SK-N-SH (cell line): ENCODE measurements at regions not wholly inside any gene's neighbourhood (a gene's known extent, or its start where the extent isn't known, plus 50 kb on each side); places are given as distances from the start of the nearest gene placed in this dataset.

Source experiments
- CTCF ChIA-PET: fragments of 300-600, 350-600 bp; formaldehyde crosslinking; extraction: SDS; loops from one replicate; lab custom pipeline; 2021; lab: Yijun Ruan, JAX
- POLR2A ChIA-PET: fragments of 350-600 bp; sonication (Branson Sonifier 250); formaldehyde crosslinking; extraction: SDS; loops from one replicate; lab custom pipeline; 2020; ENCODE audit warnings: antibody characterized with exemption, inconsistent platforms; lab: Yijun Ruan, JAX
- DNase-seq: peaks from one replicate; pipeline ENCODE4 v3.0.0; 2012
- H2AFZ ChIP-seq: fragments of 200-600 bp; sonication (generic); 2 replicates; pipeline ENCODE4 v1.8.1; 2016; ENCODE audit warnings: antibody characterized with exemption, mild to moderate bottlenecking, low read depth
- H3F3A ChIP-seq: fragments of 200-600 bp; sonication (generic); replicated peaks from 2 replicates; pipeline ENCODE3; 2016; ENCODE audit warnings: antibody characterized with exemption, mild to moderate bottlenecking; ENCODE audit not compliant: insufficient read depth
- H3K27ac ChIP-seq, 2 experiments: fragments of 200-500 bp in 1 of 2; fragments of 200-600 bp in 1 of 2; sonication (Bioruptor generic) in 1 of 2; sonication (generic), shearing (Covaris generic) in 1 of 2; 2 replicates each; pipeline versions ENCODE4 v1.5.1 to v1.6.1; 2014 to 2016; ENCODE audit warnings: low read depth in 2 of 2, inconsistent platforms in 1 of 2, low read length in 1 of 2, mild to moderate bottlenecking in 1 of 2, mixed read lengths in 1 of 2
- H3K27me3 ChIP-seq: fragments of 200-600 bp; sonication (generic), shearing (Covaris generic); 2 replicates; pipeline ENCODE4 v1.6.1; 2016; ENCODE audit warnings: mixed run types; ENCODE audit not compliant: insufficient read depth
- H3K36me3 ChIP-seq, 2 experiments: fragments of 200-500 bp in 1 of 2; fragments of 200-600 bp in 1 of 2; sonication (Bioruptor generic) in 1 of 2; sonication (generic) in 1 of 2; replicated peaks in 1 of 2; 2 replicates each; pipeline versions ENCODE3 to v1.5.1; 2014 to 2016; ENCODE audit warnings: low read length in 1 of 2, mild to moderate bottlenecking in 1 of 2; ENCODE audit not compliant: insufficient read depth in 2 of 2, control insufficient read depth in 1 of 2
- H3K4me1 ChIP-seq, 2 experiments: fragments of 200-500 bp in 1 of 2; fragments of 200-600 bp in 1 of 2; sonication (Bioruptor generic) in 1 of 2; sonication (generic), shearing (Covaris generic) in 1 of 2; 2 replicates each; pipeline versions ENCODE4 v1.5.1 to v1.6.1; 2014 to 2016; ENCODE audit warnings: low read depth in 1 of 2, low read length in 1 of 2, mixed run types in 1 of 2; ENCODE audit not compliant: insufficient read depth in 2 of 2, control insufficient read depth in 1 of 2
- H3K4me2 ChIP-seq: fragments of 200-600 bp; sonication (generic), shearing (Covaris generic); 2 replicates; pipeline ENCODE4 v1.6.1; 2017; ENCODE audit warnings: mixed run types
- H3K4me3 ChIP-seq, 2 experiments: fragments of 200-500 bp in 1 of 2; fragments of 200-600 bp in 1 of 2; sonication (Bioruptor generic) in 1 of 2; sonication (generic), shearing (Covaris generic) in 1 of 2; 2 replicates each; pipeline versions ENCODE4 v1.5.1 to v1.8.1; 2014 to 2016; ENCODE audit warnings: low read depth in 2 of 2, inconsistent platforms in 1 of 2, low read length in 1 of 2, mild to moderate bottlenecking in 1 of 2, mixed read lengths in 1 of 2, moderate library complexity in 1 of 2
- H3K79me2 ChIP-seq: fragments of 200-600 bp; sonication (generic); 2 replicates; pipeline ENCODE4 v1.8.1; 2017; ENCODE audit warnings: mild to moderate bottlenecking; ENCODE audit not compliant: insufficient read depth
- H3K9ac ChIP-seq: fragments of 200-600 bp; sonication (generic); 2 replicates; pipeline ENCODE4 v1.6.1; 2017; ENCODE audit warnings: mixed run types
- H3K9me2 ChIP-seq: fragments of 200-600 bp; sonication (generic); 2 replicates; pipeline ENCODE4 v1.6.1; 2017; ENCODE audit warnings: mixed run types
- H3K9me3 ChIP-seq: fragments of 200-600 bp; sonication (generic); 2 replicates; pipeline ENCODE4 v1.6.1; 2017; ENCODE audit warnings: mixed run types, mild to moderate bottlenecking, moderate library complexity
- H4K20me1 ChIP-seq: fragments of 200-600 bp; sonication (generic); 2 replicates; pipeline ENCODE4 v1.6.1; 2017; ENCODE audit warnings: mild to moderate bottlenecking, mixed run types; ENCODE audit not compliant: insufficient read depth
- CHD2 ChIP-seq: fragments of 150-350 bp; IDR thresholded peaks from 2 replicates; pipeline ENCODE4 v1.6.1; 2018; ENCODE audit warnings: low read length; ENCODE audit not compliant: partially characterized antibody
- ELF1 ChIP-seq: IDR thresholded peaks from 2 replicates; pipeline ENCODE4 v1.4.0; 2012
- EP300 ChIP-seq, 2 experiments: IDR thresholded peaks; 2 replicates each; pipeline versions ENCODE4 v1.4.0 to v1.6.1; 2012; ENCODE audit warnings: borderline replicate concordance in 1 of 2, low read depth in 1 of 2, low read length in 1 of 2
- FOSL2 ChIP-seq: IDR thresholded peaks from 2 replicates; pipeline ENCODE4 v1.4.0; 2012; ENCODE audit warnings: low read depth, mild to moderate bottlenecking, moderate library complexity, borderline replicate concordance
- GABPA ChIP-seq: IDR thresholded peaks from 2 replicates; pipeline ENCODE4 v1.4.0; 2012; ENCODE audit warnings: low read depth, mild to moderate bottlenecking
- JUND ChIP-seq: IDR thresholded peaks from 2 replicates; pipeline ENCODE4 v1.4.0; 2012
- MAX ChIP-seq: IDR thresholded peaks from 2 replicates; pipeline ENCODE4 v1.4.0; 2012; ENCODE audit warnings: low read depth
- MXI1 ChIP-seq: IDR thresholded peaks from 2 replicates; pipeline ENCODE4 v1.6.1; 2012; ENCODE audit warnings: mild to moderate bottlenecking, low read depth, low read length, improper control_type of control experiment
- NRF1 ChIP-seq: IDR thresholded peaks from 2 replicates; pipeline ENCODE4 v1.6.1; 2012; ENCODE audit warnings: low read depth, mild to moderate bottlenecking, low read length
- RAD21 ChIP-seq: IDR thresholded peaks from 2 replicates; pipeline ENCODE4 v1.6.1; 2012; ENCODE audit warnings: mild to moderate bottlenecking, low read length
- RFX5 ChIP-seq: IDR thresholded peaks from 2 replicates; pipeline ENCODE4 v1.6.1; 2012; ENCODE audit warnings: mild to moderate bottlenecking, improper control_type of control experiment, low read length
- RXRA ChIP-seq: IDR thresholded peaks from 2 replicates; pipeline ENCODE4 v1.4.0; 2012; ENCODE audit warnings: low read depth, mild to moderate bottlenecking, borderline replicate concordance
- SIN3A ChIP-seq: IDR thresholded peaks from 2 replicates; pipeline ENCODE4 v1.6.1; 2012; ENCODE audit warnings: low read depth, mild to moderate bottlenecking, low read length, moderate library complexity, borderline replicate concordance
- TAF1 ChIP-seq: IDR thresholded peaks from 2 replicates; pipeline ENCODE4 v1.6.1; 2012; ENCODE audit warnings: low read depth, mild to moderate bottlenecking, low read length, moderate library complexity, borderline replicate concordance
- TEAD4 ChIP-seq: IDR thresholded peaks from 2 replicates; pipeline ENCODE4 v1.4.0; 2012; ENCODE audit warnings: mild to moderate bottlenecking, borderline replicate concordance; ENCODE audit not compliant: insufficient read depth
- USF1 ChIP-seq: IDR thresholded peaks from 2 replicates; pipeline ENCODE4 v1.4.0; 2012; ENCODE audit warnings: low read depth, borderline replicate concordance
- WGBS: methylation state at CpG from one replicate; pipeline ENCODE4 v1.1.6; 2017; ENCODE audit warnings: low lambda C conversion rate; 5-methylcytosine and 5-hydroxymethylcytosine counted together
- TF ChIP-seq, protein P1 (sequence below): fragments of 200-600 bp; sonication (generic); IDR thresholded peaks from 2 replicates; pipeline ENCODE4 v1.6.1; 2017; ENCODE audit warnings: antibody characterized with exemption, mild to moderate bottlenecking, moderate library complexity
- TF ChIP-seq, protein P2 (sequence below): IDR thresholded peaks from 2 replicates; pipeline ENCODE4 v1.4.0; 2012; ENCODE audit warnings: low read depth, borderline replicate concordance

DNA sequence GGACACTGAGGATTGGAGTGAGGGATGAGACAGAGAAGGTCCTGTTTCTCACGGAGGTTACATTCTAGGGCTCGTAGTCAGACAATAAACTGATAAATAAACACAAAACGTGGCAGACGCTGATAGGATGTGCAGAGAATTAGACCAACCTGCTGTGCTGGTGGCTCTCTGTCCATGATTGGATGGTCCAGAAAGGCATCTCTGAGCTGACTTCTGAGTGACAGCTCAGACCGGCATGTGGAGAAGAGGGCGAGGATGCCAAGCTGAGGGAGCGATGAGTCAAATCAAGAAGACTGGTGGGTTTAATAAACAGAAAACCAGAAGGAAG, 132.3 kb upstream of the TAF11L2 start:
- Histone ChIP-seq H3K9me3 (no peaks in the 10 kb centered on the region), H3K79me2 (no peaks in the 10 kb centered on the region), H3K9me2 (no peaks in the 10 kb centered on the region), H3K4me1 (no peaks in the 10 kb centered on the region; a peak in 1 of 4 replicates), H3F3A (no peaks in the 10 kb centered on the region), H3K4me2 (no peak overlapping the region), H3K27me3 (no peaks in the 10 kb centered on the region), H3K9ac (no peak overlapping the region), H3K27ac (no peak overlapping the region), H3K4me3 (no peak overlapping the region), H4K20me1 (no peaks in the 10 kb centered on the region), H2AFZ (no peak overlapping the region), H3K36me3 (no peaks in the 10 kb centered on the region)
- 67% methylated on average over 7 of the region's 7 CpGs for WGBS
- ChIA-PET POLR2A (no interaction called here), CTCF (no interaction called here)
- no peak for DNase-seq
- TF ChIP-seq RFX5, result no peak
- no peak for TF ChIP-seq GABPA
- TF ChIP-seq TAF1, result no peak

DNA sequence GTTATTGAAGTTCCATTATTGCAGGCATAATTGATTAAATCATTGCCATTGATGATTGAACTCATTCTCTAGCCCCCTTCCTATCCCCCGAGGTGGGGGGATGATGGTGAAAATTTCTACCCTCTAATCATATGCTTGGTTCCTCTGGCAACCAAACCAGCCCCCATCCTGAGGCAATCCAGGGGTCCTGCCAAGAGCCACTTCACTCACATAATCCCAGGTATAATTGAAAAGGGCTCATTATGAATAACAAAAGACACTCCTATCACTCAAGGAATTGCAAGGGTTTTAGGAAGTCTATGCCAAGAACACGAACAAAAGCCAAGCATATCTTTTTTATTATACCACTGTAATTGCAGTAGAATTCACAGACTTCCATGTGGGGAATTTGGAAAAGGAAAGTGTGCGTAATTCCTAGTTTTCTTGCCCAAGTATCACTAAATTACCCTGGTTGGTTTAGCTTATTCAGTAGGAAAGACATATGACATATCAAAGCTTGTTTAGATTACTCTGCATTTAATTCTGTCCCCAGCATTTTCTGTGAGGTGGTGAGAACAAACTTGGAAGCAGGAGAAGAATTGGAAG, 130.7 kb upstream of the TAF11L2 start:
- H3F3A ChIP-seq, result no peaks in the 10 kb centered on the region
- no peaks in the 10 kb centered on the region for H3K9me2 ChIP-seq
- no peaks in the 10 kb centered on the region for H3K79me2 ChIP-seq
- CTCF ChIA-PET, result no interaction called here
- no peaks in the 10 kb centered on the region for H3K9me3 ChIP-seq
- H3K4me3 ChIP-seq, result no peak overlapping the region
- WGBS, result 44% methylated on average over 3 of the region's 3 CpGs
- no peaks in the 10 kb centered on the region for H3K27me3 ChIP-seq
- POLR2A ChIA-PET, result no interaction called here
- H3K9ac ChIP-seq, result no peak overlapping the region
- TF ChIP-seq MAX (no peak), FOSL2 (no peak), GABPA (no peak), USF1 (no peak), RFX5 (no peak), NRF1 (no peak)
- H3K4me2 ChIP-seq, result no peak overlapping the region
- DNase-seq, result no peak
- H3K36me3 ChIP-seq, result no peaks in the 10 kb centered on the region
- H3K4me1 ChIP-seq, result no peaks in the 10 kb centered on the region; a peak in 1 of 4 replicates
- H4K20me1 ChIP-seq, result no peaks in the 10 kb centered on the region
- H2AFZ ChIP-seq, result no peak overlapping the region
- H3K27ac ChIP-seq, result no peak overlapping the region

DNA sequence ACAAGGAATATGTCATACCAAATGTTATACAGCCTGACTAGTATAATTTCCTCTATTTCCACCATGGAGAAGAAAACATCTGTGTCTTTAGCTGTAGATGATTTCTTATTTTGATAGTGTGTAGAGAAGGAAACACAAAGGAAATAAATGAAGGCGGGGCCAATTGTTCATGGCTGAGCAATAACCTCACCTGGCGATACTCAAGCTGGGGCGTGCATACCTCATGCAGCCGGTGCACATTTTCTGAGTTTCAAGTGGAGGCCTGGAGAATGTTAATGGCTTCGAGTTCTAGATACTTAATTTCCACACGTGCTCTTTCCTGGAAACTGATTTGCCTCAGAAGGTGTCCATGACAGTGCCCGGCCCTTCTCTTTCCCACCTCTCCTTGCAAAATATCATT, 127.4 kb upstream of the TAF11L2 start:
- no peak overlapping the region for H3K27ac ChIP-seq
- no peak overlapping the region for H3K4me2 ChIP-seq
- peaks cover 0 to 8% of the 10 kb centered on the region in 2 experiments; a peak in 1 of 4 replicates for H3K4me1 ChIP-seq
- no peaks in the 10 kb centered on the region; the same call in 1 of the 2 replicates for H3K27me3 ChIP-seq
- H3K79me2 ChIP-seq, result no peaks in the 10 kb centered on the region
- H2AFZ ChIP-seq, result no peak overlapping the region
- H3K4me3 ChIP-seq, result no peak overlapping the region
- no peaks in the 10 kb centered on the region for H3F3A ChIP-seq
- no peak for DNase-seq
- H3K9me3 ChIP-seq, result no peaks in the 10 kb centered on the region
- POLR2A ChIA-PET, result no interaction called here
- H3K9ac ChIP-seq, result no peak overlapping the region
- CTCF ChIA-PET, result interaction anchor here (0.9 to 1.0 kb wide), 2 partner anchors 8 to 10 kb away, joined by 3 read pairs; no protein-coding TSS in a partner anchor
- no peaks in the 10 kb centered on the region for H4K20me1 ChIP-seq
- 73% methylated on average over 7 of the region's 7 CpGs for WGBS
- no peaks in the 10 kb centered on the region for H3K9me2 ChIP-seq
- no peaks in the 10 kb centered on the region for H3K36me3 ChIP-seq
- TF ChIP-seq EP300 (IDR thresholded peaks at IDR 0.05; ENCODE audit: borderline replicate concordance in 1 of 2, low read depth in 1 of 2, low read length in 1 of 2) (no peak), NRF1 (no peak), ELF1 (no peak), SIN3A (no peak), CHD2 (no peak), MXI1 (no peak), RAD21 (no peak), TEAD4 (no peak), RXRA (no peak), JUND (no peak), MAX (no peak)
- TF ChIP-seq, protein P1, sequence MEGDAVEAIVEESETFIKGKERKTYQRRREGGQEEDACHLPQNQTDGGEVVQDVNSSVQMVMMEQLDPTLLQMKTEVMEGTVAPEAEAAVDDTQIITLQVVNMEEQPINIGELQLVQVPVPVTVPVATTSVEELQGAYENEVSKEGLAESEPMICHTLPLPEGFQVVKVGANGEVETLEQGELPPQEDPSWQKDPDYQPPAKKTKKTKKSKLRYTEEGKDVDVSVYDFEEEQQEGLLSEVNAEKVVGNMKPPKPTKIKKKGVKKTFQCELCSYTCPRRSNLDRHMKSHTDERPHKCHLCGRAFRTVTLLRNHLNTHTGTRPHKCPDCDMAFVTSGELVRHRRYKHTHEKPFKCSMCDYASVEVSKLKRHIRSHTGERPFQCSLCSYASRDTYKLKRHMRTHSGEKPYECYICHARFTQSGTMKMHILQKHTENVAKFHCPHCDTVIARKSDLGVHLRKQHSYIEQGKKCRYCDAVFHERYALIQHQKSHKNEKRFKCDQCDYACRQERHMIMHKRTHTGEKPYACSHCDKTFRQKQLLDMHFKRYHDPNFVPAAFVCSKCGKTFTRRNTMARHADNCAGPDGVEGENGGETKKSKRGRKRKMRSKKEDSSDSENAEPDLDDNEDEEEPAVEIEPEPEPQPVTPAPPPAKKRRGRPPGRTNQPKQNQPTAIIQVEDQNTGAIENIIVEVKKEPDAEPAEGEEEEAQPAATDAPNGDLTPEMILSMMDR, result no peak
- TF ChIP-seq, protein P2, sequence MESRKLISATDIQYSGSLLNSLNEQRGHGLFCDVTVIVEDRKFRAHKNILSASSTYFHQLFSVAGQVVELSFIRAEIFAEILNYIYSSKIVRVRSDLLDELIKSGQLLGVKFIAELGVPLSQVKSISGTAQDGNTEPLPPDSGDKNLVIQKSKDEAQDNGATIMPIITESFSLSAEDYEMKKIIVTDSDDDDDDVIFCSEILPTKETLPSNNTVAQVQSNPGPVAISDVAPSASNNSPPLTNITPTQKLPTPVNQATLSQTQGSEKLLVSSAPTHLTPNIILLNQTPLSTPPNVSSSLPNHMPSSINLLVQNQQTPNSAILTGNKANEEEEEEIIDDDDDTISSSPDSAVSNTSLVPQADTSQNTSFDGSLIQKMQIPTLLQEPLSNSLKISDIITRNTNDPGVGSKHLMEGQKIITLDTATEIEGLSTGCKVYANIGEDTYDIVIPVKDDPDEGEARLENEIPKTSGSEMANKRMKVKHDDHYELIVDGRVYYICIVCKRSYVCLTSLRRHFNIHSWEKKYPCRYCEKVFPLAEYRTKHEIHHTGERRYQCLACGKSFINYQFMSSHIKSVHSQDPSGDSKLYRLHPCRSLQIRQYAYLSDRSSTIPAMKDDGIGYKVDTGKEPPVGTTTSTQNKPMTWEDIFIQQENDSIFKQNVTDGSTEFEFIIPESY, result no peak
